SK-N-SH treated with all-trans-retinoic acid at 6 μM for 48 hours (cell line): ENCODE measurements at regions not wholly inside any gene's neighbourhood (a gene's known extent, or its start where the extent isn't known, plus 50 kb on each side); places are given as distances from the start of the nearest gene placed in this dataset.

Experiments used
- ATAC-seq: fragments of 200-7000 bp; cut with Tn5 transposase; 3 replicates; pipeline ENCODE4 v1.9.1; 2020; ENCODE audit warnings: mild to moderate bottlenecking, moderate library complexity
- ARNTL ChIP-seq: fragments of 450-650 bp; formaldehyde crosslinking; IDR thresholded peaks from 2 replicates; pipeline ENCODE4 v1.5.0; 2020; ENCODE audit warnings: low read depth, mild to moderate bottlenecking, moderate library complexity, borderline replicate concordance
- BACH2 ChIP-seq: fragments of 250-450 bp; sonication (Bioruptor Pico); IDR thresholded peaks from 2 replicates; pipeline ENCODE4 v1.9.0; 2021; ENCODE audit warnings: mild to moderate bottlenecking, borderline replicate concordance
- CREB5 ChIP-seq: fragments of 250-450 bp; sonication (Bioruptor Pico); IDR thresholded peaks from 2 replicates; pipeline ENCODE4 v1.5.1; 2020; ENCODE audit warnings: low read depth, mild to moderate bottlenecking, moderate library complexity
- CSDC2 ChIP-seq: fragments of 250-450 bp; sonication (Bioruptor Pico); IDR thresholded peaks from 2 replicates; pipeline ENCODE4 v1.5.0; 2020; ENCODE audit warnings: mild to moderate bottlenecking, moderate library complexity
- CSRNP3 ChIP-seq: fragments of 250-450 bp; sonication (Bioruptor Pico); IDR thresholded peaks from 2 replicates; pipeline ENCODE4 v1.5.1; 2021; ENCODE audit warnings: mild to moderate bottlenecking, moderate library complexity
- ESRRG ChIP-seq: fragments of 250-450 bp; sonication (Bioruptor Pico); IDR thresholded peaks from 2 replicates; pipeline ENCODE4 v1.6.1; 2021; ENCODE audit warnings: mild to moderate bottlenecking
- GLIS3 ChIP-seq: fragments of 250-450 bp; sonication (Bioruptor Pico); IDR thresholded peaks from 2 replicates; pipeline ENCODE4 v1.5.0; 2020; ENCODE audit warnings: mild to moderate bottlenecking, moderate library complexity
- ISL1 ChIP-seq: fragments of 250-450 bp; sonication (Bioruptor Pico); IDR thresholded peaks from 2 replicates; pipeline ENCODE4 v2.1.2; 2022; ENCODE audit warnings: mild to moderate bottlenecking, moderate library complexity
- OSR1 ChIP-seq: fragments of 250-450 bp; sonication (Bioruptor Pico); IDR thresholded peaks from 2 replicates; pipeline ENCODE4 v1.8.0; 2022; ENCODE audit warnings: moderate library complexity, mild to moderate bottlenecking, inconsistent platforms
- PATZ1 ChIP-seq: fragments of 250-450 bp; sonication (Bioruptor Pico); IDR thresholded peaks from 2 replicates; pipeline ENCODE4 v1.8.0; 2020; ENCODE audit warnings: mild to moderate bottlenecking, moderate library complexity, borderline replicate concordance
- PPARA ChIP-seq: fragments of 250-450 bp; sonication (Bioruptor Pico); IDR thresholded peaks from 2 replicates; pipeline ENCODE4 v1.5.0; 2020; ENCODE audit warnings: mild to moderate bottlenecking, borderline replicate concordance
- RARB ChIP-seq: fragments of 250-450 bp; sonication (Bioruptor Pico); IDR thresholded peaks from 2 replicates; pipeline ENCODE4 v1.8.0; 2021; ENCODE audit warnings: mild to moderate bottlenecking, moderate library complexity
- SNAI2 ChIP-seq: fragments of 250-450 bp; sonication (Bioruptor Pico); IDR thresholded peaks from 2 replicates; pipeline ENCODE4 v1.5.0; 2020; ENCODE audit warnings: mild to moderate bottlenecking, moderate library complexity
- TOX ChIP-seq: fragments of 250-450 bp; sonication (Bioruptor Pico); IDR thresholded peaks from 2 replicates; pipeline ENCODE4 v1.8.0; 2021; ENCODE audit warnings: mild to moderate bottlenecking, moderate library complexity, borderline replicate concordance
- TSHZ2 ChIP-seq: fragments of 250-450 bp; sonication (Bioruptor Pico); IDR thresholded peaks from 2 replicates; pipeline ENCODE4 v1.5.0; 2020; ENCODE audit warnings: mild to moderate bottlenecking, moderate library complexity
- ZFP3 ChIP-seq: fragments of 250-450 bp; sonication (Bioruptor Pico); IDR thresholded peaks from 2 replicates; pipeline ENCODE4 v1.5.0; 2020; ENCODE audit warnings: mild to moderate bottlenecking, moderate library complexity
- ZFP30 ChIP-seq: fragments of 450-650 bp; formaldehyde crosslinking; IDR thresholded peaks from 2 replicates; pipeline ENCODE4 v1.5.0; 2022; ENCODE audit warnings: mild to moderate bottlenecking, moderate library complexity
- ZNF565 ChIP-seq: fragments of 450-650 bp; formaldehyde crosslinking; conservative IDR thresholded peaks from 2 replicates; pipeline ENCODE4 v1.5.0; 2020; ENCODE audit warnings: low read depth, mild to moderate bottlenecking, moderate library complexity
- ZNF70 ChIP-seq: fragments of 450-650 bp; formaldehyde crosslinking; IDR thresholded peaks from 2 replicates; pipeline ENCODE4 v1.5.0; 2020; ENCODE audit warnings: mild to moderate bottlenecking, moderate library complexity
- ZNF8 ChIP-seq: fragments of 450-650 bp; formaldehyde crosslinking; IDR thresholded peaks from 2 replicates; pipeline ENCODE4 v1.5.0; 2020; ENCODE audit warnings: mild to moderate bottlenecking, moderate library complexity

- no peak for ATAC-seq
- TF ChIP-seq ARNTL (CRISPR knock-in tag): no peak
- no peak for TF ChIP-seq ZNF565
- no peak for TF ChIP-seq ZFP30
- no peak for TF ChIP-seq PPARA (CRISPR knock-in tag)
- TF ChIP-seq TSHZ2 (CRISPR knock-in tag): no peak
- no peak for TF ChIP-seq TOX (CRISPR knock-in tag)
- no peak for TF ChIP-seq ESRRG (CRISPR knock-in tag)
- TF ChIP-seq ZNF8 (CRISPR knock-in tag): no peak
- TF ChIP-seq CSRNP3 (CRISPR knock-in tag): no peak
These were observed 214.8 kb upstream of the MPPED2 start for GRCh38 chr11:30800904-30801303.

- ATAC-seq: no peak
- TF ChIP-seq PATZ1 (CRISPR knock-in tag): no peak
- TF ChIP-seq ISL1 (CRISPR knock-in tag): no peak
These were observed 212.5 kb upstream of the MPPED2 start for GRCh38 chr11:30798547-30799236.

GRCh38 chr11:30789270-30789669 is 203.1 kb upstream of the MPPED2 start:
- no peak for ATAC-seq
- TF ChIP-seq SNAI2 (CRISPR knock-in tag) (no peak), ISL1 (CRISPR knock-in tag) (no peak), GLIS3 (CRISPR knock-in tag) (no peak), ZNF565 (no peak)

GRCh38 chr11:30788849-30789248 is 202.7 kb upstream of the MPPED2 start:
- ATAC-seq: no peak
- TF ChIP-seq CSRNP3 (CRISPR knock-in tag): no peak
- TF ChIP-seq PATZ1 (CRISPR knock-in tag): no peak
- TF ChIP-seq RARB (CRISPR knock-in tag): no peak
- TF ChIP-seq ZFP3 (CRISPR knock-in tag): no peak
- no peak for TF ChIP-seq CSDC2 (CRISPR knock-in tag)
- TF ChIP-seq ZNF565: no peak
- no peak for TF ChIP-seq ZNF8 (CRISPR knock-in tag)
- TF ChIP-seq CREB5 (CRISPR knock-in tag): no peak
- no peak for TF ChIP-seq SNAI2 (CRISPR knock-in tag)
- no peak for TF ChIP-seq ZNF70 (CRISPR knock-in tag)
- no peak for TF ChIP-seq OSR1 (CRISPR knock-in tag)
- TF ChIP-seq ZFP30: no peak
- no peak for TF ChIP-seq BACH2
- no peak for TF ChIP-seq TSHZ2 (CRISPR knock-in tag)
